HUES6 (cell line): ENCODE measurements at regions not wholly inside any gene's neighbourhood (a gene's known extent, or its start where the extent isn't known, plus 50 kb on each side); places are given as distances from the start of the nearest gene placed in this dataset.

Experiments
- H3K27ac ChIP-seq: 2 replicates; pipeline ENCODE4 v1.7.0; 2013; ENCODE audit warnings: low read depth, mild to moderate bottlenecking, low read length, inconsistent platforms
- H3K27me3 ChIP-seq: 2 replicates; pipeline ENCODE4 v1.6.1; 2013; ENCODE audit warnings: low read length; ENCODE audit not compliant: control insufficient read depth, insufficient read depth
- H3K36me3 ChIP-seq: 2 replicates; pipeline ENCODE4 v1.6.1; 2013; ENCODE audit warnings: low read length; ENCODE audit not compliant: control insufficient read depth, insufficient read depth
- H3K4me1 ChIP-seq: 2 replicates; pipeline ENCODE4 v1.6.1; 2013; ENCODE audit warnings: low read length; ENCODE audit not compliant: control insufficient read depth, insufficient read depth
- H3K4me3 ChIP-seq: 2 replicates; pipeline ENCODE4 v1.5.1; 2013; ENCODE audit warnings: low read depth, low read length
- H3K9ac ChIP-seq: one replicate; pipeline ENCODE4 v1.6.1; 2013; ENCODE audit warnings: mild to moderate bottlenecking, low read length
- H3K9me3 ChIP-seq: 2 replicates; pipeline ENCODE4 v1.6.1; 2013; ENCODE audit warnings: low read depth, low read length; ENCODE audit not compliant: control insufficient read depth, insufficient read depth

- H3K9ac ChIP-seq: no peak overlapping the region
- peaks cover 4% of the 10 kb centered on the region; the same call in 1 of the 2 replicates for H3K9me3 ChIP-seq
Measured at GRCh38 chr2:14363137-14363536, 269.4 kb upstream of the LRATD1 start.

GRCh38 chr2:14363976-14364375 lies 268.5 kb upstream of the LRATD1 start:
- no peak overlapping the region for H3K27ac ChIP-seq
- H3K36me3 ChIP-seq: no peaks in the 10 kb centered on the region
- no peaks in the 10 kb centered on the region for H3K27me3 ChIP-seq
- peaks cover 4% of the 10 kb centered on the region; the same call in 1 of the 2 replicates for H3K9me3 ChIP-seq
- H3K4me1 ChIP-seq: no peaks in the 10 kb centered on the region
- H3K9ac ChIP-seq: no peak overlapping the region
- no peak overlapping the region for H3K4me3 ChIP-seq

More at GRCh38 chr2:14363137-14363536, 269.4 kb upstream of the LRATD1 start:
- H3K27ac ChIP-seq: no peak overlapping the region
- H3K36me3 ChIP-seq: no peaks in the 10 kb centered on the region
- no peaks in the 10 kb centered on the region for H3K27me3 ChIP-seq
- no peaks in the 10 kb centered on the region for H3K4me1 ChIP-seq
- H3K4me3 ChIP-seq: no peak overlapping the region

- Histone ChIP-seq H3K4me3 (no peak overlapping the region), H3K4me1 (no peaks in the 10 kb centered on the region), H3K27me3 (no peaks in the 10 kb centered on the region), H3K36me3 (no peaks in the 10 kb centered on the region), H3K9me3 (peaks cover 4% of the 10 kb centered on the region; the same call in 1 of the 2 replicates), H3K27ac (no peak overlapping the region), H3K9ac (no peak overlapping the region)
Measured at GRCh38 chr2:14364471-14364870, 268.0 kb upstream of the LRATD1 start.

- Histone ChIP-seq H3K36me3 (no peaks in the 10 kb centered on the region), H3K4me3 (no peak overlapping the region), H3K9me3 (no peaks in the 10 kb centered on the region), H3K27ac (no peak overlapping the region), H3K9ac (no peak overlapping the region), H3K4me1 (no peaks in the 10 kb centered on the region), H3K27me3 (no peaks in the 10 kb centered on the region)
Measured at GRCh38 chr2:14385043-14385442, 247.5 kb upstream of the LRATD1 start.

GRCh38 chr2:14387332-14387731 lies 245.2 kb upstream of the LRATD1 start:
- Histone ChIP-seq H3K4me1 (no peaks in the 10 kb centered on the region), H3K36me3 (no peaks in the 10 kb centered on the region), H3K9me3 (no peaks in the 10 kb centered on the region), H3K27me3 (no peaks in the 10 kb centered on the region), H3K4me3 (no peak overlapping the region), H3K9ac (no peak overlapping the region), H3K27ac (no peak overlapping the region)

- H3K4me3 ChIP-seq: no peak overlapping the region
- no peaks in the 10 kb centered on the region for H3K27me3 ChIP-seq
- H3K36me3 ChIP-seq: no peaks in the 10 kb centered on the region
- no peak overlapping the region for H3K9ac ChIP-seq
- no peak overlapping the region for H3K27ac ChIP-seq
- H3K9me3 ChIP-seq: no peaks in the 10 kb centered on the region
- no peaks in the 10 kb centered on the region for H3K4me1 ChIP-seq
Measured at GRCh38 chr2:14388724-14389123, 243.8 kb upstream of the LRATD1 start.

- peaks cover 11% of the 10 kb centered on the region; the same call in 1 of the 2 replicates for H3K4me1 ChIP-seq
- H3K4me3 ChIP-seq: no peak overlapping the region
- no peak overlapping the region for H3K27ac ChIP-seq
- peaks cover 5% of the 10 kb centered on the region; the same call in 1 of the 2 replicates for H3K27me3 ChIP-seq
- H3K9me3 ChIP-seq: no peaks in the 10 kb centered on the region
- no peak overlapping the region for H3K9ac ChIP-seq
- H3K36me3 ChIP-seq: no peaks in the 10 kb centered on the region
Measured at GRCh38 chr2:14396533-14397083, 235.9 kb upstream of the LRATD1 start.

- Histone ChIP-seq H3K9me3 (no peaks in the 10 kb centered on the region), H3K9ac (no peak overlapping the region), H3K27me3 (peaks cover 5% of the 10 kb centered on the region; the same call in 1 of the 2 replicates), H3K27ac (no peak overlapping the region), H3K4me1 (peaks cover 19% of the 10 kb centered on the region; the same call in 1 of the 2 replicates), H3K4me3 (no peak overlapping the region), H3K36me3 (no peaks in the 10 kb centered on the region)
Measured at GRCh38 chr2:14398641-14399040, 233.9 kb upstream of the LRATD1 start.

- Histone ChIP-seq H3K9me3 (no peaks in the 10 kb centered on the region), H3K9ac (no peak overlapping the region), H3K36me3 (no peaks in the 10 kb centered on the region), H3K27ac (no peak overlapping the region), H3K4me3 (no peak overlapping the region), H3K27me3 (peaks cover 5% of the 10 kb centered on the region; the same call in 1 of the 2 replicates), H3K4me1 (peaks cover 19% of the 10 kb centered on the region; the same call in 1 of the 2 replicates)
Measured at GRCh38 chr2:14401873-14402272, 230.6 kb upstream of the LRATD1 start.

- Histone ChIP-seq H3K27ac (no peak overlapping the region), H3K9me3 (peaks cover 3% of the 10 kb centered on the region; the same call in 1 of the 2 replicates), H3K36me3 (no peaks in the 10 kb centered on the region), H3K4me1 (no peaks in the 10 kb centered on the region), H3K4me3 (no peak overlapping the region), H3K9ac (no peak overlapping the region), H3K27me3 (no peaks in the 10 kb centered on the region)
Measured at GRCh38 chr2:14408695-14409094, 223.8 kb upstream of the LRATD1 start.

- Histone ChIP-seq H3K9ac (no peak overlapping the region), H3K9me3 (peaks cover 3% of the 10 kb centered on the region; the same call in 1 of the 2 replicates), H3K27ac (no peak overlapping the region), H3K27me3 (no peaks in the 10 kb centered on the region), H3K4me3 (no peak overlapping the region), H3K4me1 (no peaks in the 10 kb centered on the region), H3K36me3 (no peaks in the 10 kb centered on the region)
Measured at GRCh38 chr2:14417551-14417950, 215.0 kb upstream of the LRATD1 start.
